GM19240 (cell line): ENCODE measurements at regions not wholly inside any gene's neighbourhood (a gene's known extent, or its start where the extent isn't known, plus 50 kb on each side); places are given as distances from the start of the nearest gene placed in this dataset.

Experiments used
- DNase-seq: peaks from one replicate; pipeline ENCODE4 v3.0.0; 2011; ENCODE audit warnings: low spot score; ENCODE audit not compliant: insufficient read length

DNA sequence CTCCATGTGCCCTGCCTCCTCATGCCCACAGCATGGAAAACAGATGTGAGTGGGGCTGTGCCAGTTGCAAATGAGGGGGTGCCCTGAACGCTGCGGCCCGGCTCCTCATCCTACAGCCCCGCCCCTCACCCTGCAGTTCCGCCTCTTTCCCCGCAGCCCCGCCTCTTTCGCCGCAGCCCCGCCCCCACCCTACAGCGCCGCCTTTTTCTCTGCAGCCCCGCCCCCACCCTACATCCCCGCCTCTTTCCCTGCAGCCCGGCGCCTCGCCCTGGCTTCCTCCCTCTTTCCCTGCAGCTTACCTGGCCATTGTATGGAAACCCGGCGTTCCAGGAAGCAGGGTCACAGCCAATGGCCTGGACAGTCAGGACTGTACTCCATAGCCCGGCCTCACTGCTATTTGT lies 284.9 kb downstream of the TLE3 start:
- DNase-seq, result no peak

DNA sequence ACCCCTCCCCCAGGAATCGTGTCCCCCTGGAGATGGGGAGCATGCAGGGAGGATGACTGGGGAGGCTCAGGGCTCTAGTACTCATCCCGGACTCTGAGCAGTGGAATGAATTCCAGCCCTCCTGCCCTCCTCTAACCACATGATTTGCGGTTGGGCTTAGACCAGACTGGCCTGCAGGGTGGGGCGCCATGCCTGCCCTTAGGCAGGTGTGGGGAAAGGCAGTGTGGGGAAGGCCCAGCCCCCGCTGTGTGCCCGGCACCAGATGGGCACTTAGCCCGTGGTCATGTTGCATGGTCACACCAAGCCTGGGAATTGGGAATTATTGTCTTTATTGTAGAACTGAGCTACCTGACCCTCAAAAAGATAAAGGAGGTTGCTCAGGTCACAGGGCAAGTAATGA lies 283.8 kb downstream of the TLE3 start:
- DNase-seq, result no peak

DNA sequence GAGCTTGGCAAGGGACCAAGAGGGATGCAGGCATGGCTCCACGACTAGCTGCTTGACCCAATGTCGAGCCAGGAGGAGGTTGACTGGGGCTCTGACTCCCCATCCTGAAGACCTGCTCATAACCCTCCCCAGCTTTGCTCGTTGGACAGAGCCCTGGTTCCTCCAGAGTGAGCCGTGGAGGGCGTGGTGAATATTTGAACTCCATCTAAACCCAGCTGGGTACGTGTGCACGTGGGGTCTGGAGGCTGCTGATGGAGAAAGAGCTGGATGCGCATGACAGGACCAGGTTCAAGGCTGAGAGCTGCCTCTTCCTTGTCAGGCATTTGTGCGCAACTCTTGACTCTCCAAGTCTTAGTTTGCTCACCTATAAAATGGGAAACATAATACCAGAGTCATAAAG lies 282.8 kb downstream of the TLE3 start:
- no peak for DNase-seq

DNA sequence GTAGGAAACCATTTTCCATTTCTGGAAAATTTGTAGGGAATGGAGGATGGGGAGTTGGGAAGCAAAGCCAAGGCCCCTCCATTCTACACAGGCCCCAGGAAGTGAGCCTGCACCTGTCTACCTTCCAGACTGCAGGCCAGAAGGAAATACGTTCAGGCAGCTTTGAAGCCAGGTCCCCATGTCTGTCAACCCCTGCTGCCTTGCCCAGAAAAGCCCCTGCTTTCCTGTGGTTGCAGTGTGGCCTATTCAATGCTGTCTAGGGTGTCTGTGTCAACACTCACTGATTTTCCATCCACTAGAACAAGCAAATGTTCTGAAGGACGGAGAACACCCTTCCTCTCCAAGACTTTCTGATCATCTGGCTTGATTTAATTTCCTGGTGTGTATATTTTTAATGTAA lies 281.9 kb downstream of the TLE3 start:
- no peak for DNase-seq

DNA sequence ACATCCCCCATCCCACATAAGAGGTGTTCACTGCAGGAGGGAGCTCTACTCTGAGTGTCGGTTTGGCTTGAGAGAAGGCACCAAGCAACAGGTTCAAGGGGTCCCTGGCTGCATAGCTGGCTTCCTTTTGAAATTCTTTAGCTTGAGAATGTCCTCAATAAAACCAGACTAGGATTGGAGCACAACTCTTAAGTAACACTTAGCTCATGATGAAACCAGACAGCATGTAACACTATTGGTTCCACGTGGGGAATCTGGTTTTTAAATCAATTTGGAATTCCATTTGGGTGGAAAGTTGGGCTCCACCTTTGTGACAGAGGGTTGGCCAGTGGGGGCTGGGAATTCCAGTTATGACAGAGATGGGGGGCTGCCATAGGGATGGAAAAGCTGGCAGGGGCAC lies 281.2 kb downstream of the TLE3 start:
- no peak for DNase-seq

DNA sequence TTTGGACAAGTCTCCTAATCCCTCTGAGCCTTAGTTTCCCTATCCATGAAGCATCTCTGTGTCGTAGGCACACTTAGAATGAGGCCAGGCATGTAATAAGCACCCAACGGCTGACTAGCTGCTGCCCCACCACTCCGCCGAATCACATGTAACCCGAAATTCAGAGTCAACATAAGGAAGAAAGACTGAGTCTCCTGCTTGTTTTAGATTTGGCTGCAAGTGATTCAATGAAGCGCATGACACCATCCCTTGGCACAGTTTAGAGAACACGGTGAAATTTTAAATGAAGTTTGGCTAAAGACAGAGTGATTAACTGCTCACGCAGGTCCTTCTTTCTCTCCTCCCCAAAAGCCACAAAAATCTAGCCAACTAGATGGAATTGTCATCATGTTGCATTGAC lies 279.2 kb downstream of the TLE3 start:
- DNase-seq, result no peak

DNA sequence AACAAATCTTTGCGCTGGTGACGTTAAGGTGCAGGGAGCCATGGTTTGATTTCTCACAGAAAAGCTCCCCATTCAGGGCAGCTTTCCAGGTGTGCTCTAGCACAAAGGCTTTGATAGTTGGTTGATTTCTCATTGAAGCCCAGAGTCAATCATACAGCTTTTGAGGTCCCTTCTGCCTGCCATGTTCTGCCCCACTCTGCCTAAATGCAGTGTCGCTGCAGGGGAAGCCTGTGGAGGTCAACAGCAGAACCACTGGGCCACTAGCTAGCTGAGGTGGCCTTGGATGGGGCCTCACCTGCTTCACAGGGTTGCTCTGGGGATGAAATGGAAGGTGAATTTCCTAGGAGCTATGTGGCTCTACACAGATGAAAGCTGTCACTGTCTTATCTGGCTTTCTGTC lies 278.3 kb downstream of the TLE3 start:
- DNase-seq, result no peak

DNA sequence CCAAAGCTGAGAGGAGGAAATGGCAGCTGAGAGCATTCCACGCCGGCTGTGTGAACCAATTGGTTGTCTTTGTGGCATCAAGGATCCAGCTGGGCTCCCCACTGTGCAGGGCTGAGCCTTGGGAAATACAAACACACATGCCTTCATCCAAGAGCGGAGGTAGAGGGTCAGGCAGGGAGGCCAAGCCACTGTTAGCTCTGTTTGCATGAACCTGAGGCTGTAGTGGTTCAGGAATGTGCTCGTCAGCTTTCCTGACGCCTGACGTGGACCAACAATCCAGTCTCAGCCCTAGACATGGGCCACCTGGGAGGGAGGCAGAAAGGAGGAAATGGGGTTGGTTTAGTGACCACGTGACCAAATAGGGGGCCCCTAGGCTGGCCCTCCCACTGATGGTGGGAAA lies 276.9 kb downstream of the TLE3 start:
- no peak for DNase-seq

DNA sequence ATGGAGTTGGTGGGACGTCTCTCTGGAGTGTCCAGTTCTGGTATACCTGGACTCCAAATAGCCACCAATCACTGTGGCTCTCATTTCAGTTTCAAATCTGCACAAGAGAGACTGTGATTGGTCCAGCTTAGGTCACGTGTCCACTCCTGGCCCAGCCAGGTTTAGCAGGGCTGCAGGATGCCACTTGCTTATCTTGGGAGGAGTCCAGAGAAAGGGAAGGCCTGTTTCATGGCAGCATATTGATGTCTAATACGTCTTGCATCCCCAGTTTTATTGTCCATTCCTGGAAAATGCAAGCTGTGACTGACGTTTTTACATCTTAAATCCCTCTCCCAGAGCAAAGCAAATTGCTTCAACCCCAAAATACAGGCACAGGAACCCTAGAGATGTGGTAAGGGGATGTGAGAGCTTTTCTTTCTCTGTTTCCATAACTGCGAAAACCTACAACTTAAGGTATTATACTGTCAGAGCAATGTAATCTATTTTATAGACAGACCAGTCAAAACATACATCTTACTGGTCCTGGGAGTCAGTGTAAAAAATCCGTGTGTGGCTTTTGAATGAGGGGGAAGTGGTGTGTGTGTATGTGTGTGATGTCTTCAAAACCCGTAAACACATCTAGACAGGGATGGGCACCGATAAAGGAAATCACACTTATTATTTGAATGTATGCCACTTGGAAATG lies 274.4 kb downstream of the TLE3 start:
- DNase-seq, result no peak

DNA sequence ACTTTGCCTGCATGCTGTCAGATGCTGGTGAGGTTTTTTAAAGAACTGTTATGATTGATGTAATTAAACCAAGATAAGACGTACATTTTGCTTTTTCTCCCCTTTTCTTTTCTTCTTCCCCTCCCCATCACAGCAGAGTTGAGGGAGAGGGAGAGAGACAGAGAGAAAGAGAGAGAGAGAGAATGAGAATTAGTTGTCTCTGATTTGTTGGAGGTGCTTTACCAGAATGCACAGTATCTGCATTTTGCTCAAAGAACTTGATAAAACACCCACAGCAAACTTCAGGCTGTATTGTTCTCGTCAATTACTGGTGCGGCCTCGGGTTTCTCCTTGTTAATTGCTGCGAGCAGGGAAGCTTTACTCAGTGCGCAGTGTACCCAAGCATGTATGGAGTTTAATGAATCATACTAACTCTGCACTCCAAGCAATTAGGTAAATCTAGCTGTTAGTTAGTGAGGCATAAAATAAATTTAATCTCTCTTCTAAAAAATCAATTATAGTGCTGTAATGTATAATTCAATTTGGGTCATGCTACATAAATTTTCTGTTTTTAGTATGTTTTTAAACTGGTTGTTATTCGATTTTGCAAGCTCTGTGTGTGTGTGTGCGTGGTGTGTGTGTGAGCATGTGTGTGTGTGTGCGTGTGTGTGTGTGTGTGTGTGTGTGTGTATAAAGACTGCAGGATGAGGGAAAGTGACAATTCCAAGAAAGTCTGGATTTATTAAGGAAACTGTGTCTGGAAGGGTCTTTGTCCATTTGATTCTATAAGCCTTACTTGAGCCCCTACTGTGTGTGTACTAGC lies 273.4 kb downstream of the TLE3 start:
- no peak for DNase-seq

DNA sequence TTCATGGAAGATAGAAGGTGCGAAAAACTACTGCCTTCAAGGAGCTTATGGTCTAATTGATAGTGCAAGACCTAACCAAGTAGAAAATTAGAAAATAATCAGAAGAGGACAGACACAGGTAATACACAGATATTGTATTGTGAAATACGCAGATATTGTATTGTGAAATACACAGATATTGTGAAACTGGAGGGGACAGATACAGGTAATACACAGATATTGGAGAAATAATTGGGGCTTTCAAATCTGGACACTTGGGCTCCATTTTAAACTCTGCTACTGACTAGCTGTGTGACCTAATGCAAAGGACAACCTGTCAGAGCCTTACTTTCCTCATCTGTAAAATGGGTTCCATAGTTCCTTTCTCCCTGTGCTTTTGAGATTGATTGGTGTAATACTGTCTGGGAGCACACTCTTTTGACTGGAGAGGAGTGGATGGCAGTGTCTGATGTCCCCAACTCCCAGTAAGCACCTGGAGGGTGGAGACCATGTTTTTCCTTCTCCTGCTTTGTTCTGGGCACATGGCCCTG lies 272.8 kb downstream of the TLE3 start:
- no peak for DNase-seq

DNA sequence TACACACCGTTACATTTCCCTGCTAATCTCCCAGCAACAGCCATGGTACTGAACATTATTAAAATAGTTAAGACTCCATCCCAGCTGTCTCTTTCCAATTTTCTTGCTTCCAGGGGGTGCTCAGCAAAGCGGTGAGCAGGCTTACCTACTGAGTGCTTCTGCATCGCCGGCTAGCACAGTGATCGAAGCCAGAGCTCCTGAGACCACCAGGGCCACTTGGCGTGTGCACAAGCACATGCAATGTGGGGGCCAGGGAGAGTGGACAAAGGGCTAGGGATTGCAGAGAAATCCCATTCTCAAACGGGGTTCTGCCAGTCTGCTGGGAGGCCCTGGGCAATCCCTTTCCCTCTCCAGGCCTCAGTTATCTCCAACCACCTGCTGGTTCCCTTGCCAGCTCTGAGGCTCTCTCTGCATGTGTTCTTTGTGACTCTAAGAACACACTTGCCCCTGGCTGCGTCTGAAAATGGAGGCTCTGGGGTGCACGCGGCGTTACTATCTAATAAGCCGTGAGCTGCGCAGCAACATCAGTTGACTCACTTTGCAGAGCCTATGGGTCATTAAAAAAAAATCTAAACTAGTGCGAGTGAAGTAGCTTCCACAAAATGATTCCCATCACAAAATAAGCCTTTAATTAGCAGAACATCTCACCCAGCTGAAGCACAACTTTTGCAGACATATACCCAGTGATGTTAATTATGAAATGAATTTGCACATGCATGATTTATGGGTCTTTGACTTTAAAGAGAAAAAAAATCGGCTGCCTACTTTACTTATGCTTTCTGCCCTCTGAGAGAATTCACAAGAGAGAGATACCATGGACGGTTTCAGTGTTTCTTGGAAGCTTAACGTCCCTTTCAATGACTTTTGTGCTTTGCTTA lies 271.5 kb downstream of the TLE3 start:
- no peak for DNase-seq

DNA sequence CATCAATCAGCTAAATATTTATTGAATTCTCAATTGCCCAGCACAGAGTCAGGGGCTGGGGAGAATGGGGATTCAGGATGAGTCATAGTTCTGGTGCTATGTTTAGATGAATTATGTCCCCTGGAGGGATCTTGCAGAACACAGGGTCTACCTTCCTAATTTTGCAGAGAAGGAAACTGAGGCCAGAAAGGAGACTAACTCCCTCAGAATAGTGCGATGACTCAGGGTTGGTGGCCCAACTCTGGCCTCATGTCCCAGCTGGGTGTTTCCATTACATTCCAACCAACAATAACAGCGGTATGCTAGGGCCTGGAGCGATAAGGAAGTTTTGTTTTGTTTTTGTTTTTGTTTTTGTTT lies 270.9 kb downstream of the TLE3 start:
- no peak for DNase-seq

DNA sequence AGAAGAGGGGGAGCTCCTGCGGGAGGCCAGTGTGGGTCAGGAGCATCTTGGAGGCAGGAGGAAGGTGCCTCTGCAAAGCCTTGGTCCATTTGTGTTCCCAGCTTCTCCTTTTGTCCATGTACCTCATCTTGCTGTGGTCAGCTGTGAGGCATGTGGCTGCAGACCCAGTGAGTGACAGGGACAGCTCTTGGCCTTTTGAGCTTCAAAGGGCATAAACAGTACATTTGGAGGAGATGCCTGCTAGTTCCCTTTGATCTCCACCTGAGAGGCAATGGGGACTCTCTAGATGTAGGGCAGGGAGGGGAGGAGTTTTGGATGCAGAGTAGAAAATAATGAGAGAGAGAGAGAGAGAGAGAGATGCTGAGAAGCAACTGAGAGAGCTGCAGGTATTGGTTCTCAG lies 270.0 kb downstream of the TLE3 start:
- DNase-seq, result no peak

DNA sequence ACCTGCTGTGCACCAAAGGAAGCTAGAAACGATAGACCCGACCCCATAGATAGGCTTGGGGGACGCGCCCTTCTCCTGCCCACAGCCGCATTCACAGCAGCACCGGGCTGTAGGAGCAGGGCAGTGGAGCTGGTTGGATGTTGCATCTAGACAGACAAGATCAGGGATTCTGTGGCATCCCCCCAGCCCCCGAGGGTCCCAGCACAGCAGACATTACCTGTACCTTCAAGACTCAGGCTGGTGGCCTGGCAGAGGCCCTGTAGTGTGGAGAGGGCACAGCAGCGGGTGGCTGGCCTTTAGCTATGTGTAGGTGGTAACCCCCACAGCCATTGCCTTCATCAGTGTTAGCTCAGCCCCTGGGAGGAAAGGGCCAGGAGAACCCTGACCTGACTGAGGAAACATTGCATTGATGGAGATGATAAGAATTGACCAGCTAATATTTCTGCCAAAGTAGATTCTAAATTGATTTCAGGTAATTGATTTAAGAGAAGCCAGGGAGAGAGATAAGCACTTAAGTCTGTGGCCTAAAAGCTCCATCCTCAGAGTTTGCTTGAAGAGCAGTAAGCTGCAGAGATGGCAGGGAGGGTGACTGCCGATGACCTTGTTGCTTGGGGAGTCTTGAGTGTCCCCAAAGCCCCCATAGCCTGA lies 269.4 kb downstream of the TLE3 start:
- DNase-seq, result no peak

DNA sequence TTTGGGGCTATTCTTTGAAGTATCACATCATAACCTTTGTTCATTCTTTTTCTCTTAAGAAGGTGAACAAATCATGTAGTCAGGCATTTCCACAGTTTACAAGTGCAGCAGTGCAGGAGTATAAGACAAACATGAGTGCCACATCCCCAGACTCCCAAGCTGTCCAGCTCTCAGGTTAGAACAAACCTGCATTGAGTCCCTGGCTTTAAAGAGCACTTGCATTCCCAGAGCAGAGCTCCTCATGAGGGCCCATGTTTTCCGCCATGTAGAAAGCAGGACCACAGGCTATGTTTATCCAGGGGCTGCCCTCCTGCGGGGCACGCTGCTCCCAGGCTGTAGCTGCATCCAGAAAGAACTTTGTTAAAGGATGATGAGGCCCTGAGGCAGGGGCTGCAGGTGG lies 267.7 kb downstream of the TLE3 start:
- no peak for DNase-seq

DNA sequence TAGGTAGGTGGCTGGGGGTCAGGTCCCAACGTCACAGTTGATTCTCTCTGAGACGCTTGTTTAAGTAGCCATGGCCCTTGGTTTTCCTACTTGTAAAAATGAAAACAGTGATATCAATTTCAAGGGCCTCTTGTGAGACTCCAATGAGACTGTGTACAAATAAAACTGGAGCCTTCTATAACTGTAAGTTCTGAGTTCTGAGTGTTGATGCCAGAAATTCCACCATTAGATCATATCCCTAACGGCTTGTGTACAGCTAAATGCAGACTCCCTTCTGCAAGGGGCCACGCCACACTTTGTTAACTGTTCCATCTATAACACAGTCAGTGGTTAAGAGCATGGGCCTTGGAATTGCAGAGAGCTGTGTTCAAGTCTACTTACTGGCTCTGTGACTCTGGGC lies 267.3 kb downstream of the TLE3 start:
- DNase-seq, result no peak

DNA sequence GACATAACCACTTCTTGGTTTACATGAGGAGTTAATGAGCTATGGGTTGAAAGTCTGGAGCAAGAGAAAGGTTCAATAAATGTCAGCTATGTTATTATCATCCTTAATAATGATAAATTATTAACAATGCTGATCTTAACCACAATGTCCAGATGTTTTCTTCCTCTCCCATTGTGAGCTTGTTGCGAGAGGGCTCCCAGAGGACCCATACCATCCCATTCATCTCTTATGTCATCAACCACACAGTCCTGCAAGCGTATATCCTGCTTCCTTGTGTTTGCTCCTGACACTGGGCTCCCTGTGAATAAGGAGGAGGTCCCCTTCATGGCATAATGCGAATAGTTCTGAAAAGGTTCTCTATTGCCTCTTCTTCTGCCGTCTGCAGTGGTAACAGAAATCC lies 266.8 kb downstream of the TLE3 start:
- no peak for DNase-seq

DNA sequence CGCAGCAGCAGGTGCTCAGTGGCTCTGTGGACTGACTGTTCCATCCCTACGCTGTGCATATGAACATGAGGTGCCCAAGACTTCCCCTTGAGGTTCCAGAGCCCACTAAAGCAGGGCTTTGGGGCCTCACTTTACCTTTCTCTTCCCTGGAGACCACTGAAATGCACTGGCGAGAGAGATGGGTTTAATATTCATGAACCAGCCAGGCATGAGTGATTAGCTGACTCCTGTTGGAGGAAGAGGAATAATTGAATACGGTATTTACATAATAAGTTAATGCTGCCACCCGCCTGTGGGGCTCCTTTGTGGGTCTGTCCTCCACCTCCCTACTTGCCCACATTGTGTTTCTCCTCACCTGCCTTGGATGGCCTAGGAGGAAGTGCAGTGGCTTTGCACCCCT lies 263.4 kb downstream of the TLE3 start:
- no peak for DNase-seq

DNA sequence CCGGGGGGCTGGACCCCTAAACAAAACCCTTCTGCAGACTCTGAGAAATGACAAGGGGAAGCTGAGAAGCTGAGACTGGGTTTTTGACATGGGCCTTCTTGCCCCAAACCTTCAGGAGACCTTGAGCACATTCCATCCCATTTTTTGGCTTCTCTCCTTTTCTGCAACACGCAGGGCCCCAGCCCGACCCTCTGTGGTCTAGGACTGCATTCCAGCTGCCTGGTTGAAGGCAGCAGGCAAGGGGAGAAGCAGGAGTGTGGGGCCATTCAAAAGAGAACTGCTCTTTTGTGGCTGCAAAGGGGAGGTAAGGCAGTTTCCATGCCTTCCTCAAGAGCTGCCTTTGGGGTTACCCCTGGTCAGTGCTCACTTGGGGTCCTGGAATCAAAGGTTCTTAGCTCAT lies 263.0 kb downstream of the TLE3 start:
- DNase-seq, result no peak

DNA sequence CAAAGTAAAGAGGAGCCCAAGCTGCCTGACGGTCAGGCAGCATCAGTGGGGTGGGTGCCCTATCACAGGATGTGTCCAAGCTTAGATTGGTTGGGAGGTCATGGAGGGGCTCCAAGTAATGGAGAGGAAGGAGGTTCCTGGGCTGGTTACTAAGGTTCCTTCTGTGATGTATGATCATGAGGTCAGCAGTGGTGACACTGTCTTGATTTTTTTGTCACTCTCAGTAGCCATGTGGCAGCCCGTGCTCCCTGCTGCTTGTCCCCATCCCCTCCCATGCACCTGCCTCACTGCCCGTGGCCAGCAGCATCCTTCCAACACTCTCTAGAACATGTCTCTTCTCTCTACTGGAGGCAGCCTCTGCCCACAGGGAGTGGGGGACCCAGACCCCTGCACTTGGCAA lies 261.7 kb downstream of the TLE3 start:
- no peak for DNase-seq
